ENCODE measurements at regions not wholly inside any gene's neighbourhood (a gene's known extent, or its start where the extent isn't known, plus 50 kb on each side); places are given as distances from the start of the nearest gene placed in this dataset.

- Histone ChIP-seq H3K27me3 (replicated peaks in 1 of 4; ENCODE audit: control extremely low read depth in 1 of 4, control insufficient read depth in 3 of 4, insufficient read depth in 4 of 4, low read length in 3 of 4) (no peaks in the 10 kb centered on the region), H3K4me2 (replicated peaks; ENCODE audit: low read depth, low read length, poor library complexity, severe bottlenecking) (no peak overlapping the region), H4K20me1 (ENCODE audit: control insufficient read depth, insufficient read depth, low read length, poor library complexity, severe bottlenecking) (peaks cover 33% of the 10 kb centered on the region), H3K4me1 (ENCODE audit: control insufficient read depth in 2 of 2, insufficient read depth in 2 of 2, low read length in 2 of 2) (no peaks in the 10 kb centered on the region), H3K36me3 (replicated peaks in 1 of 2; ENCODE audit: control extremely low read depth in 1 of 2, control insufficient read depth in 1 of 2, extremely low read depth in 1 of 2, insufficient read depth in 2 of 2, low read length in 1 of 2) (peaks cover 0 to 8% of the 10 kb centered on the region in 2 experiments), H3K79me2 (ENCODE audit: control insufficient read depth, insufficient read depth, low read length) (peaks cover 29% of the 10 kb centered on the region), H2AFZ (ENCODE audit: insufficient read depth, low read depth, low read length, poor library complexity, severe bottlenecking) (no peak overlapping the region), H3K9ac (ENCODE audit: low read length) (no peak overlapping the region), H3K9me3 (ENCODE audit: control extremely low read depth in 1 of 3, control insufficient read depth in 2 of 3, insufficient read depth in 1 of 3, low read length in 2 of 3) (no peaks in the 10 kb centered on the region), H3K4me3 (ENCODE audit: control extremely low read depth in 1 of 5, extremely low read depth in 1 of 5, insufficient read depth in 1 of 5, low read depth in 2 of 5, low read length in 4 of 5) (no peak overlapping the region), H3K27ac (ENCODE audit: low read length in 2 of 2) (no peak overlapping the region)
- 100% methylated on average over 2 of the region's 2 CpGs for WGBS (ENCODE audit: insufficient coverage)
- no peaks in the 10 kb centered on the region for H3K9me3 Mint-ChIP-seq (ENCODE audit: insufficient read depth)
- H3K4me3 Mint-ChIP-seq: no peak overlapping the region
- H3K4me1 Mint-ChIP-seq: peaks cover 18% of the 10 kb centered on the region
- TF ChIP-seq EZH2 (IDR thresholded peaks at IDR 0.05; ENCODE audit: borderline replicate concordance, insufficient read depth, low read depth, low read length, poor library complexity, severe bottlenecking) (no peak), CTCF (IDR thresholded peaks at IDR 0.05) (no peak)
- CTCF ChIA-PET: no interaction called here
- no peak for DNase-seq
- H3K27me3 Mint-ChIP-seq: no peaks in the 10 kb centered on the region
- intact Hi-C loops (cut with micrococcal nuclease): no loop called here
- no peak overlapping the region for H3K27ac Mint-ChIP-seq
- no peak for ATAC-seq (ENCODE audit: low read depth)
- POLR2A ChIA-PET: no interaction called here
Observed at GRCh38 chr6:144619966-144620365, 334.8 kb downstream of the UTRN start.

- ATAC-seq (ENCODE audit: low read depth) (no peak), DNase-seq (no peak)
- intact Hi-C loops (cut with micrococcal nuclease): no loop called here
- Histone ChIP-seq H4K20me1 (ENCODE audit: control insufficient read depth, insufficient read depth, low read length, poor library complexity, severe bottlenecking) (peaks cover 34% of the 10 kb centered on the region), H3K79me2 (ENCODE audit: control insufficient read depth, insufficient read depth, low read length) (peaks cover 33% of the 10 kb centered on the region), H3K36me3 (replicated peaks in 1 of 2; ENCODE audit: control extremely low read depth in 1 of 2, control insufficient read depth in 1 of 2, extremely low read depth in 1 of 2, insufficient read depth in 2 of 2, low read length in 1 of 2) (peaks cover 0 to 8% of the 10 kb centered on the region in 2 experiments), H3K27me3 (replicated peaks in 1 of 4; ENCODE audit: control extremely low read depth in 1 of 4, control insufficient read depth in 3 of 4, insufficient read depth in 4 of 4, low read length in 3 of 4) (no peaks in the 10 kb centered on the region), H2AFZ (ENCODE audit: insufficient read depth, low read depth, low read length, poor library complexity, severe bottlenecking) (no peak overlapping the region), H3K4me3 (ENCODE audit: control extremely low read depth in 1 of 5, extremely low read depth in 1 of 5, insufficient read depth in 1 of 5, low read depth in 2 of 5, low read length in 4 of 5) (no peak overlapping the region), H3K4me1 (ENCODE audit: control insufficient read depth in 2 of 2, insufficient read depth in 2 of 2, low read length in 2 of 2) (no peaks in the 10 kb centered on the region), H3K9ac (ENCODE audit: low read length) (no peak overlapping the region), H3K4me2 (replicated peaks; ENCODE audit: low read depth, low read length, poor library complexity, severe bottlenecking) (no peak overlapping the region), H3K9me3 (ENCODE audit: control extremely low read depth in 1 of 3, control insufficient read depth in 2 of 3, insufficient read depth in 1 of 3, low read length in 2 of 3) (no peaks in the 10 kb centered on the region), H3K27ac (ENCODE audit: low read length in 2 of 2) (no peak overlapping the region)
- ChIA-PET CTCF (interaction anchor here (0.7 kb wide), 1 partner anchor 48 kb away, joined by 4 read pairs; no protein-coding TSS in a partner anchor), POLR2A (no interaction called here)
- no peak overlapping the region for H3K4me3 Mint-ChIP-seq
- H3K27ac Mint-ChIP-seq: no peak overlapping the region
- peaks cover 18% of the 10 kb centered on the region for H3K4me1 Mint-ChIP-seq
- WGBS (ENCODE audit: insufficient coverage): no CpG with 5 or more reads among the region's 4 CpGs
- H3K9me3 Mint-ChIP-seq (ENCODE audit: insufficient read depth): no peaks in the 10 kb centered on the region
- no peak for TF ChIP-seq CTCF (IDR thresholded peaks at IDR 0.05)
- TF ChIP-seq EZH2 (IDR thresholded peaks at IDR 0.05; ENCODE audit: borderline replicate concordance, insufficient read depth, low read depth, low read length, poor library complexity, severe bottlenecking): no peak
- H3K27me3 Mint-ChIP-seq: no peaks in the 10 kb centered on the region
Observed at GRCh38 chr6:144621332-144621731, 336.2 kb downstream of the UTRN start.
